ENCODE measurements at regions not wholly inside any gene's neighbourhood (a gene's known extent, or its start where the extent isn't known, plus 50 kb on each side); places are given as distances from the start of the nearest gene placed in this dataset.

- ATAC-seq = no peak
- Histone ChIP-seq H3K9me3 (ENCODE audit: control insufficient read depth, insufficient read depth, low read length) (no peaks in the 10 kb centered on the region), H3K27ac (ENCODE audit: low read length) (no peak overlapping the region), H3K4me1 (ENCODE audit: control insufficient read depth, insufficient read depth, low read length) (no peaks in the 10 kb centered on the region), H3K4me3 (ENCODE audit: low read length) (no peak overlapping the region), H3K36me3 (ENCODE audit: control insufficient read depth, insufficient read depth, low read length) (no peaks in the 10 kb centered on the region), H3K27me3 (ENCODE audit: control insufficient read depth, insufficient read depth, low read length) (no peaks in the 10 kb centered on the region)
- Mint-ChIP-seq H3K4me1 (no peaks in the 10 kb centered on the region), H3K4me3 (no peak overlapping the region), H3K36me3 (no peaks in the 10 kb centered on the region), H3K9me3 (peaks cover 5 to 8% of the 10 kb centered on the region in 2 donors), H3K27me3 (ENCODE audit: low read depth in 2 of 2) (no peaks in the 10 kb centered on the region), H3K27ac (no peak overlapping the region)
- TF ChIP-seq, protein P1, sequence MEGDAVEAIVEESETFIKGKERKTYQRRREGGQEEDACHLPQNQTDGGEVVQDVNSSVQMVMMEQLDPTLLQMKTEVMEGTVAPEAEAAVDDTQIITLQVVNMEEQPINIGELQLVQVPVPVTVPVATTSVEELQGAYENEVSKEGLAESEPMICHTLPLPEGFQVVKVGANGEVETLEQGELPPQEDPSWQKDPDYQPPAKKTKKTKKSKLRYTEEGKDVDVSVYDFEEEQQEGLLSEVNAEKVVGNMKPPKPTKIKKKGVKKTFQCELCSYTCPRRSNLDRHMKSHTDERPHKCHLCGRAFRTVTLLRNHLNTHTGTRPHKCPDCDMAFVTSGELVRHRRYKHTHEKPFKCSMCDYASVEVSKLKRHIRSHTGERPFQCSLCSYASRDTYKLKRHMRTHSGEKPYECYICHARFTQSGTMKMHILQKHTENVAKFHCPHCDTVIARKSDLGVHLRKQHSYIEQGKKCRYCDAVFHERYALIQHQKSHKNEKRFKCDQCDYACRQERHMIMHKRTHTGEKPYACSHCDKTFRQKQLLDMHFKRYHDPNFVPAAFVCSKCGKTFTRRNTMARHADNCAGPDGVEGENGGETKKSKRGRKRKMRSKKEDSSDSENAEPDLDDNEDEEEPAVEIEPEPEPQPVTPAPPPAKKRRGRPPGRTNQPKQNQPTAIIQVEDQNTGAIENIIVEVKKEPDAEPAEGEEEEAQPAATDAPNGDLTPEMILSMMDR (IDR thresholded peaks at IDR 0.05) = no peak
- intact Hi-C loops (cut with micrococcal nuclease) = no loop called here
- WGBS (ENCODE audit: insufficient coverage) = 76% methylated on average over 5 of the region's 5 CpGs
- DNase-seq = no peak
These were observed 249.9 kb downstream of the IPMK start for GRCh38 chr10:58017719-58018367.

DNA sequence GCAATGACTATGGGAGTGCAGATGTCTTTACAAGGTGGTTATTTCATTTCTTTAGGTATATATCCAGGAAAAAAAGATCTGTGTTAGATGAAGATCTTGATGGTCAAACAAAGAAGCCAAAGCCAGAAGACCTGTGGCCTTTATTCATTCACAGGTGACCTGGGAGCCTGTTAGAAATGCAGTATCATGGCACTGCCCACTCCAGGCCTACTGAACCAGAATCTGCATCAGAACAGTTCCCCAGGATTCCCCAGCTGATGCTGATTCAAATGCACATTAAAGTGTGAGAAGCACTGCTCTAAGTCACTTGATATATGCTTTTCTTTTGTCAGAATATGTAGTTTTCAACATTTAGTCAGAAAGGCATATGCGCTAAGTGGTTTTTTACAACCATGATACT, 251.1 kb downstream of the IPMK start:
- no peak overlapping the region for H3K4me3 Mint-ChIP-seq
- no peaks in the 10 kb centered on the region for H3K4me1 ChIP-seq (ENCODE audit: control insufficient read depth, insufficient read depth, low read length)
- no peak for DNase-seq
- H3K27me3 Mint-ChIP-seq (ENCODE audit: low read depth in 2 of 2) = no peaks in the 10 kb centered on the region
- H3K36me3 Mint-ChIP-seq = no peaks in the 10 kb centered on the region
- WGBS (ENCODE audit: insufficient coverage) = no CpG with 5 or more reads among the region's 1 CpG
- no peak for ATAC-seq
- H3K4me1 Mint-ChIP-seq = no peaks in the 10 kb centered on the region
- no peak overlapping the region for H3K27ac ChIP-seq (ENCODE audit: low read length)
- H3K27me3 ChIP-seq (ENCODE audit: control insufficient read depth, insufficient read depth, low read length) = no peaks in the 10 kb centered on the region
- no peaks in the 10 kb centered on the region for H3K36me3 ChIP-seq (ENCODE audit: control insufficient read depth, insufficient read depth, low read length)
- intact Hi-C loops (cut with micrococcal nuclease) = no loop called here
- no peaks in the 10 kb centered on the region for H3K9me3 ChIP-seq (ENCODE audit: control insufficient read depth, insufficient read depth, low read length)
- peaks cover 3 to 7% of the 10 kb centered on the region in 2 donors for H3K9me3 Mint-ChIP-seq
- TF ChIP-seq, protein P1 (IDR thresholded peaks at IDR 0.05) = no peak
- H3K4me3 ChIP-seq (ENCODE audit: low read length) = no peak overlapping the region
- H3K27ac Mint-ChIP-seq = no peak overlapping the region

- Histone ChIP-seq H3K36me3 (ENCODE audit: control insufficient read depth, insufficient read depth, low read length) (no peaks in the 10 kb centered on the region), H3K27ac (ENCODE audit: low read length) (no peak overlapping the region), H3K27me3 (ENCODE audit: control insufficient read depth, insufficient read depth, low read length) (no peaks in the 10 kb centered on the region), H3K9me3 (ENCODE audit: control insufficient read depth, insufficient read depth, low read length) (no peaks in the 10 kb centered on the region), H3K4me3 (ENCODE audit: low read length) (no peak overlapping the region), H3K4me1 (ENCODE audit: control insufficient read depth, insufficient read depth, low read length) (no peaks in the 10 kb centered on the region)
- Mint-ChIP-seq H3K36me3 (no peaks in the 10 kb centered on the region), H3K9me3 (peaks cover 0 to 7% of the 10 kb centered on the region in 2 donors), H3K27me3 (ENCODE audit: low read depth in 2 of 2) (no peaks in the 10 kb centered on the region), H3K4me1 (no peaks in the 10 kb centered on the region), H3K27ac (no peak overlapping the region), H3K4me3 (no peak overlapping the region)
- no peak for DNase-seq
- TF ChIP-seq, protein P1 (IDR thresholded peaks at IDR 0.05) = no peak
- ATAC-seq = no peak
- intact Hi-C loops (cut with micrococcal nuclease) = no loop called here
- no CpG with 5 or more reads among the region's 1 CpG for WGBS (ENCODE audit: insufficient coverage)
These were observed 253.3 kb downstream of the IPMK start for GRCh38 chr10:58014436-58014835.

DNA sequence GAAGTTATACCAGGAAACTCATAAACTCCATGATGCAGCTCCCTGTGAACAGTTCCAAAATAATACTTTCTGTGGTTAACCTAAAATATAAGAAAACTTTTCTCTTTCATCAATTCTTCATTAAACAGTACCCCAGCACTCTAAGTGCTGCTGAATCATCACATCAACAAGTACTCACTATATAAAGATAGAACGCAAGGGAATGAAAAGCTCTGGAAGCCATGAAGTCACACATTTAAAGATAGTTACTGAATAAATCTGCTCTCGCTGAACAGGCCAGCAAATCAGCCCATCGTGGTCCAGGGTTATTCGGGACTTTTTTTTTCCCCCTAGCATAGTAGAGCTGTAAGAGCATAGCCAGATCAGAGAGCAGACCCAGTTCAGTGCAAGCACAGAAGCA, 254.3 kb downstream of the IPMK start:
- Mint-ChIP-seq H3K4me3 (no peak overlapping the region), H3K27ac (no peak overlapping the region), H3K36me3 (no peaks in the 10 kb centered on the region), H3K9me3 (peaks cover 0 to 7% of the 10 kb centered on the region in 2 donors), H3K27me3 (ENCODE audit: low read depth in 2 of 2) (no peaks in the 10 kb centered on the region), H3K4me1 (no peaks in the 10 kb centered on the region)
- Histone ChIP-seq H3K9me3 (ENCODE audit: control insufficient read depth, insufficient read depth, low read length) (no peaks in the 10 kb centered on the region), H3K27ac (ENCODE audit: low read length) (no peak overlapping the region), H3K4me1 (ENCODE audit: control insufficient read depth, insufficient read depth, low read length) (no peaks in the 10 kb centered on the region), H3K27me3 (ENCODE audit: control insufficient read depth, insufficient read depth, low read length) (no peaks in the 10 kb centered on the region), H3K4me3 (ENCODE audit: low read length) (no peak overlapping the region), H3K36me3 (ENCODE audit: control insufficient read depth, insufficient read depth, low read length) (no peaks in the 10 kb centered on the region)
- no peak for DNase-seq
- 86% methylated on average over 4 of the region's 4 CpGs for WGBS (ENCODE audit: insufficient coverage)
- intact Hi-C loops (cut with micrococcal nuclease) = no loop called here
- TF ChIP-seq, protein P1 (IDR thresholded peaks at IDR 0.05) = no peak
- no peak for ATAC-seq
